ENCODE measurements at regions not wholly inside any gene's neighbourhood (a gene's known extent, or its start where the extent isn't known, plus 50 kb on each side); places are given as distances from the start of the nearest gene placed in this dataset.

GRCh38 chr2:196331851-196332250 is 160.5 kb upstream of the STK17B start:
- H4K20me1 ChIP-seq (ENCODE audit: control insufficient read depth, extremely low read depth, insufficient read depth, low read length) = no peaks in the 10 kb centered on the region
- H3K27ac ChIP-seq (ENCODE audit: insufficient read depth, low read length) = no peak overlapping the region
- no peaks in the 10 kb centered on the region for H3K36me3 ChIP-seq (ENCODE audit: control insufficient read depth, insufficient read depth, low read length)
- DNase-seq (ENCODE audit: low read depth in 2 of 2) = peak in 1 of 2 donors; percentile 62
- no peak overlapping the region for H3K4me2 ChIP-seq (ENCODE audit: extremely low read depth, insufficient read depth, low read length)
- H3K9ac ChIP-seq (ENCODE audit: insufficient read depth, low read length) = no peak overlapping the region
- H3K9me3 ChIP-seq (ENCODE audit: control insufficient read depth, insufficient read depth, low read depth, low read length) = no peaks in the 10 kb centered on the region
- no peaks in the 10 kb centered on the region for H3K27me3 ChIP-seq (ENCODE audit: control insufficient read depth, insufficient read depth, low read length)
- H3K4me3 ChIP-seq (replicated peaks in 1 of 4; ENCODE audit: control extremely low read depth in 1 of 4, insufficient read depth in 1 of 4, low read depth in 3 of 4, low read length in 4 of 4) = no peak overlapping the region
- peaks cover 12% of the 10 kb centered on the region for H3K4me1 ChIP-seq (ENCODE audit: control insufficient read depth, extremely low read depth, insufficient read depth, low read length)
- no peaks in the 10 kb centered on the region for H3K79me2 ChIP-seq (ENCODE audit: control insufficient read depth, insufficient read depth, low read length)
- no peak for TF ChIP-seq EZH2 (IDR thresholded peaks at IDR 0.05; ENCODE audit: low read length, missing control alignments)
- TF ChIP-seq, protein P1, sequence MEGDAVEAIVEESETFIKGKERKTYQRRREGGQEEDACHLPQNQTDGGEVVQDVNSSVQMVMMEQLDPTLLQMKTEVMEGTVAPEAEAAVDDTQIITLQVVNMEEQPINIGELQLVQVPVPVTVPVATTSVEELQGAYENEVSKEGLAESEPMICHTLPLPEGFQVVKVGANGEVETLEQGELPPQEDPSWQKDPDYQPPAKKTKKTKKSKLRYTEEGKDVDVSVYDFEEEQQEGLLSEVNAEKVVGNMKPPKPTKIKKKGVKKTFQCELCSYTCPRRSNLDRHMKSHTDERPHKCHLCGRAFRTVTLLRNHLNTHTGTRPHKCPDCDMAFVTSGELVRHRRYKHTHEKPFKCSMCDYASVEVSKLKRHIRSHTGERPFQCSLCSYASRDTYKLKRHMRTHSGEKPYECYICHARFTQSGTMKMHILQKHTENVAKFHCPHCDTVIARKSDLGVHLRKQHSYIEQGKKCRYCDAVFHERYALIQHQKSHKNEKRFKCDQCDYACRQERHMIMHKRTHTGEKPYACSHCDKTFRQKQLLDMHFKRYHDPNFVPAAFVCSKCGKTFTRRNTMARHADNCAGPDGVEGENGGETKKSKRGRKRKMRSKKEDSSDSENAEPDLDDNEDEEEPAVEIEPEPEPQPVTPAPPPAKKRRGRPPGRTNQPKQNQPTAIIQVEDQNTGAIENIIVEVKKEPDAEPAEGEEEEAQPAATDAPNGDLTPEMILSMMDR (conservative IDR thresholded peaks at IDR 0.05 in 1 of 2, IDR thresholded peaks at IDR 0.05 in 1 of 2; ENCODE audit: low read depth in 1 of 2, low read length in 2 of 2) = no peak
- H2AFZ ChIP-seq (ENCODE audit: low read length) = no peak overlapping the region

- no peak overlapping the region for H3K27ac ChIP-seq (ENCODE audit: insufficient read depth, low read length)
- H3K4me1 ChIP-seq (ENCODE audit: control insufficient read depth, extremely low read depth, insufficient read depth, low read length) = peaks cover 12% of the 10 kb centered on the region
- H3K4me3 ChIP-seq (replicated peaks in 1 of 4; ENCODE audit: control extremely low read depth in 1 of 4, insufficient read depth in 1 of 4, low read depth in 3 of 4, low read length in 4 of 4) = no peak overlapping the region
- no peaks in the 10 kb centered on the region for H3K36me3 ChIP-seq (ENCODE audit: control insufficient read depth, insufficient read depth, low read length)
- H4K20me1 ChIP-seq (ENCODE audit: control insufficient read depth, extremely low read depth, insufficient read depth, low read length) = no peaks in the 10 kb centered on the region
- H2AFZ ChIP-seq (ENCODE audit: low read length) = no peak overlapping the region
- H3K79me2 ChIP-seq (ENCODE audit: control insufficient read depth, insufficient read depth, low read length) = no peaks in the 10 kb centered on the region
- no peak overlapping the region for H3K9ac ChIP-seq (ENCODE audit: insufficient read depth, low read length)
- no peaks in the 10 kb centered on the region for H3K9me3 ChIP-seq (ENCODE audit: control insufficient read depth, insufficient read depth, low read depth, low read length)
- TF ChIP-seq, protein P1 (conservative IDR thresholded peaks at IDR 0.05 in 1 of 2, IDR thresholded peaks at IDR 0.05 in 1 of 2; ENCODE audit: low read depth in 1 of 2, low read length in 2 of 2) = no peak
- no peak for TF ChIP-seq EZH2 (IDR thresholded peaks at IDR 0.05; ENCODE audit: low read length, missing control alignments)
- no peak for DNase-seq (ENCODE audit: low read depth in 2 of 2)
- no peak overlapping the region for H3K4me2 ChIP-seq (ENCODE audit: extremely low read depth, insufficient read depth, low read length)
- no peaks in the 10 kb centered on the region for H3K27me3 ChIP-seq (ENCODE audit: control insufficient read depth, insufficient read depth, low read length)
Observed at GRCh38 chr2:196333397-196333796, 162.0 kb upstream of the STK17B start.

DNA sequence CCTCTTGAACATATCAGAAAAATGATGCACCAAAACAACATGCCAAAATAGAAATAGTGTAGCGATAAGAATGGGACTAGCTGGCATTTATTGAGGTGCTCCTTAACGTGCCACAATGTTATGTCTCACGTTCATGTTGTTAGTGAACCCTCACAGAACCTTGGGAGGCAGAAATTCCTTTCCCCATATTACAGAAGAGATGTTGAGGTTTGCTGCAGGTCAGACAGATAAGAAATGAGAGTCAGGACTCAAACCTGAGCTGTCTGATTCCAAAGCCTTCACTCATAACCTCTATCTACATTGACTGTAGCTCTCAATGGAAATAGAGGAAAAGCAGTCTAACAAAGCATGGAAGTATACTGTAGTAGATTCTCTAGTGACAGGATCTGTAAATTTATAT is 163.3 kb upstream of the STK17B start:
- TF ChIP-seq EZH2 (IDR thresholded peaks at IDR 0.05; ENCODE audit: low read length, missing control alignments) = no peak
- TF ChIP-seq, protein P1 (conservative IDR thresholded peaks at IDR 0.05 in 1 of 2, IDR thresholded peaks at IDR 0.05 in 1 of 2; ENCODE audit: low read depth in 1 of 2, low read length in 2 of 2) = no peak
- H3K27ac ChIP-seq (ENCODE audit: insufficient read depth, low read length) = no peak overlapping the region
- H3K27me3 ChIP-seq (ENCODE audit: control insufficient read depth, insufficient read depth, low read length) = no peaks in the 10 kb centered on the region
- peak in 1 of 2 donors; percentile 76 for DNase-seq (ENCODE audit: low read depth in 2 of 2)
- no peaks in the 10 kb centered on the region for H4K20me1 ChIP-seq (ENCODE audit: control insufficient read depth, extremely low read depth, insufficient read depth, low read length)
- no peak overlapping the region for H3K4me2 ChIP-seq (ENCODE audit: extremely low read depth, insufficient read depth, low read length)
- no peaks in the 10 kb centered on the region for H3K36me3 ChIP-seq (ENCODE audit: control insufficient read depth, insufficient read depth, low read length)
- no peaks in the 10 kb centered on the region for H3K9me3 ChIP-seq (ENCODE audit: control insufficient read depth, insufficient read depth, low read depth, low read length)
- no peak overlapping the region for H3K4me3 ChIP-seq (replicated peaks in 1 of 4; ENCODE audit: control extremely low read depth in 1 of 4, insufficient read depth in 1 of 4, low read depth in 3 of 4, low read length in 4 of 4)
- peaks cover 12% of the 10 kb centered on the region for H3K4me1 ChIP-seq (ENCODE audit: control insufficient read depth, extremely low read depth, insufficient read depth, low read length)
- H3K79me2 ChIP-seq (ENCODE audit: control insufficient read depth, insufficient read depth, low read length) = no peaks in the 10 kb centered on the region
- H2AFZ ChIP-seq (ENCODE audit: low read length) = no peak overlapping the region
- no peak overlapping the region for H3K9ac ChIP-seq (ENCODE audit: insufficient read depth, low read length)
